ENCODE measurements at regions not wholly inside any gene's neighbourhood (a gene's known extent, or its start where the extent isn't known, plus 50 kb on each side); places are given as distances from the start of the nearest gene placed in this dataset.

DNA sequence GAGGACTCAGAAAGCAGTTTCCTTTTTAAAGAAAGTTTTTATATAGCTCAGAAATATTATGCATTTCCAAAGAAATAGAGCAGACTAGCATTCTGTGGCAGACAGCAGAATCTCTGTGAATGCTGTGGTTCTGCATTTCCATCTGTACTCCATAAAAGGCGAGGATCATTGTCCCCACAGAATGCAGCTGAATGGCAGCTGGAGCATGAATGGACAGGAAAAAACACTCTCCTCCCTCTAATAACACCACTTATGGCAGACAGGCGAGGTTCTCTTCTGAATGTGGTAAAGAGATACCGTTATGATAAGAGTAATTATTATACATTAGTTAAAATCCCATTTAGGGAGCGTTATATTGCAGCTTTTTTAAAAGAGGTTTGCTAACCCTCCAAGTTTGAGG lies 81.4 kb upstream of the WLS start:
- Histone ChIP-seq H3K27ac (ENCODE audit: control insufficient read depth, insufficient read depth, low read length) (no peak overlapping the region), H3K4me2 (ENCODE audit: control insufficient read depth, extremely low read depth, insufficient read depth, low read depth, low read length) (no peak overlapping the region), H3K36me3 (ENCODE audit: control insufficient read depth in 2 of 2, extremely low read depth in 1 of 2, insufficient read depth in 2 of 2, low read length in 2 of 2) (no peaks in the 10 kb centered on the region), H2AFZ (ENCODE audit: control insufficient read depth, low read length) (no peak overlapping the region), H3K9ac (ENCODE audit: control insufficient read depth, extremely low read depth, insufficient read depth, low read length) (no peak overlapping the region), H3K4me1 (ENCODE audit: control insufficient read depth, extremely low read depth, insufficient read depth, low read length) (no peaks in the 10 kb centered on the region), H3K79me2 (ENCODE audit: control insufficient read depth, insufficient read depth, low read length) (no peaks in the 10 kb centered on the region), H3K27me3 (ENCODE audit: control insufficient read depth, extremely low read depth, insufficient read depth, low read length) (no peaks in the 10 kb centered on the region), H3K4me3 (ENCODE audit: control insufficient read depth in 2 of 3, extremely low read depth in 1 of 3, insufficient read depth in 2 of 3, low read depth in 1 of 3, low read length in 3 of 3) (no peak overlapping the region), H3K9me3 (ENCODE audit: control insufficient read depth, low read depth, low read length) (no peaks in the 10 kb centered on the region), H4K20me1 (ENCODE audit: control insufficient read depth, extremely low read depth, insufficient read depth, low read length) (no peaks in the 10 kb centered on the region), H3K9me1 (ENCODE audit: control insufficient read depth, extremely low read depth, insufficient read depth, low read length) (no peaks in the 10 kb centered on the region)
- FAIRE-seq: no peak
- TF ChIP-seq, protein P1, sequence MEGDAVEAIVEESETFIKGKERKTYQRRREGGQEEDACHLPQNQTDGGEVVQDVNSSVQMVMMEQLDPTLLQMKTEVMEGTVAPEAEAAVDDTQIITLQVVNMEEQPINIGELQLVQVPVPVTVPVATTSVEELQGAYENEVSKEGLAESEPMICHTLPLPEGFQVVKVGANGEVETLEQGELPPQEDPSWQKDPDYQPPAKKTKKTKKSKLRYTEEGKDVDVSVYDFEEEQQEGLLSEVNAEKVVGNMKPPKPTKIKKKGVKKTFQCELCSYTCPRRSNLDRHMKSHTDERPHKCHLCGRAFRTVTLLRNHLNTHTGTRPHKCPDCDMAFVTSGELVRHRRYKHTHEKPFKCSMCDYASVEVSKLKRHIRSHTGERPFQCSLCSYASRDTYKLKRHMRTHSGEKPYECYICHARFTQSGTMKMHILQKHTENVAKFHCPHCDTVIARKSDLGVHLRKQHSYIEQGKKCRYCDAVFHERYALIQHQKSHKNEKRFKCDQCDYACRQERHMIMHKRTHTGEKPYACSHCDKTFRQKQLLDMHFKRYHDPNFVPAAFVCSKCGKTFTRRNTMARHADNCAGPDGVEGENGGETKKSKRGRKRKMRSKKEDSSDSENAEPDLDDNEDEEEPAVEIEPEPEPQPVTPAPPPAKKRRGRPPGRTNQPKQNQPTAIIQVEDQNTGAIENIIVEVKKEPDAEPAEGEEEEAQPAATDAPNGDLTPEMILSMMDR (optimal IDR thresholded peaks at IDR 0.05 in 1 of 3, IDR thresholded peaks at IDR 0.05 in 1 of 3, conservative IDR thresholded peaks at IDR 0.05 in 1 of 3; ENCODE audit: extremely low read depth in 1 of 3, insufficient read depth in 2 of 3, low read length in 3 of 3): no peak
- no peak for TF ChIP-seq EZH2 (IDR thresholded peaks at IDR 0.05; ENCODE audit: low read length)
- DNase-seq (ENCODE audit: low read depth, low spot score): no peak
- dilution Hi-C loops (cut with MboI; ENCODE audit: extremely low pct_ligation_motif_present, low sequenced_read_pairs): no loop called here

DNA sequence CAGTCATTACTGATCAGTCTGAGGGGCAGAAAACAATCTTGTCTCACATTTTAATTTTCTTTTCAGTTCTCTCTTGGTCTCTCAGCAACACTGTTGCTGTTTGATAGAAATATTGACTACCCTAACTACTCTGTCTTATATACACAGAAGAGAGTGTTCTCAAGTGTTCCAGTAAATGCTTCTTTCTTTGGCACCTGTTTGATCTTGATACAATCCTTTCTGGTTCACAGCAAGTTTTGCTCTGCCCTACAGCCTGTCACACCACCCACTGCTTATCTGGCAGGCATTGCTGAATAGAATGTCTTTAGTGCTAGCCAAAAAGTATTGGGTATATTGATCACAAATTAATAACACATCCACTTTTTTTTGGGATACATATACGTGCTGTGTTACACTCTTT lies 75.7 kb upstream of the WLS start:
- Histone ChIP-seq H3K9me1 (ENCODE audit: control insufficient read depth, extremely low read depth, insufficient read depth, low read length) (no peaks in the 10 kb centered on the region), H3K27ac (ENCODE audit: control insufficient read depth, insufficient read depth, low read length) (no peak overlapping the region), H3K9ac (ENCODE audit: control insufficient read depth, extremely low read depth, insufficient read depth, low read length) (no peak overlapping the region), H3K36me3 (ENCODE audit: control insufficient read depth in 2 of 2, extremely low read depth in 1 of 2, insufficient read depth in 2 of 2, low read length in 2 of 2) (no peaks in the 10 kb centered on the region), H3K9me3 (ENCODE audit: control insufficient read depth, low read depth, low read length) (no peaks in the 10 kb centered on the region), H2AFZ (ENCODE audit: control insufficient read depth, low read length) (no peak overlapping the region), H3K4me2 (ENCODE audit: control insufficient read depth, extremely low read depth, insufficient read depth, low read depth, low read length) (no peak overlapping the region), H3K27me3 (ENCODE audit: control insufficient read depth, extremely low read depth, insufficient read depth, low read length) (peaks cover 3% of the 10 kb centered on the region), H3K79me2 (ENCODE audit: control insufficient read depth, insufficient read depth, low read length) (no peaks in the 10 kb centered on the region), H3K4me3 (ENCODE audit: control insufficient read depth in 2 of 3, extremely low read depth in 1 of 3, insufficient read depth in 2 of 3, low read depth in 1 of 3, low read length in 3 of 3) (no peak overlapping the region), H4K20me1 (ENCODE audit: control insufficient read depth, extremely low read depth, insufficient read depth, low read length) (no peaks in the 10 kb centered on the region), H3K4me1 (ENCODE audit: control insufficient read depth, extremely low read depth, insufficient read depth, low read length) (peaks cover 8% of the 10 kb centered on the region)
- dilution Hi-C loops (cut with MboI; ENCODE audit: extremely low pct_ligation_motif_present, low sequenced_read_pairs): no loop called here
- no peak for DNase-seq (ENCODE audit: low read depth, low spot score)
- no peak for FAIRE-seq
- TF ChIP-seq, protein P1 (optimal IDR thresholded peaks at IDR 0.05 in 1 of 3, IDR thresholded peaks at IDR 0.05 in 1 of 3, conservative IDR thresholded peaks at IDR 0.05 in 1 of 3; ENCODE audit: extremely low read depth in 1 of 3, insufficient read depth in 2 of 3, low read length in 3 of 3): no peak
- no peak for TF ChIP-seq EZH2 (IDR thresholded peaks at IDR 0.05; ENCODE audit: low read length)
